Mesenchymal stem cell (in vitro differentiated cells and primary cell): ENCODE measurements at regions not wholly inside any gene's neighbourhood (a gene's known extent, or its start where the extent isn't known, plus 50 kb on each side); places are given as distances from the start of the nearest gene placed in this dataset.

ENCODE experiments used
- DNase-seq: peaks from one replicate; pipeline ENCODE4 v3.0.0-alpha.2; 2013
- H2AFZ ChIP-seq: one replicate; pipeline ENCODE4 v1.6.1; 2013; ENCODE audit warnings: low read depth, mild to moderate bottlenecking, control low read depth, inconsistent platforms, low read length, moderate library complexity
- H2AK5ac ChIP-seq: 2 replicates; pipeline ENCODE4 v1.6.1; 2013; ENCODE audit warnings: low read length, moderate library complexity, mild to moderate bottlenecking, inconsistent platforms; ENCODE audit not compliant: severe bottlenecking
- H2BK120ac ChIP-seq: one replicate; pipeline ENCODE4 v1.6.1; 2013; ENCODE audit warnings: low read depth, mild to moderate bottlenecking, inconsistent platforms, low read length, moderate library complexity
- H2BK12ac ChIP-seq, 2 experiments: one replicate each; pipeline ENCODE4 v1.6.1; 2013; ENCODE audit warnings: inconsistent platforms in 2 of 2, low read length in 2 of 2, mild to moderate bottlenecking in 2 of 2, moderate library complexity in 2 of 2, control low read depth in 1 of 2
- H2BK15ac ChIP-seq: one replicate; pipeline ENCODE4 v1.6.1; 2013; ENCODE audit warnings: mild to moderate bottlenecking, low read depth, inconsistent platforms; ENCODE audit not compliant: poor library complexity, severe bottlenecking
- H2BK5ac ChIP-seq: 2 replicates; pipeline ENCODE4 v1.6.1; 2013; ENCODE audit warnings: low read depth, mild to moderate bottlenecking, low read length, control low read depth, inconsistent platforms; ENCODE audit not compliant: poor library complexity, severe bottlenecking
- H3K14ac ChIP-seq, 2 experiments: one replicate each; pipeline ENCODE4 v1.6.1; 2013; ENCODE audit warnings: inconsistent platforms in 2 of 2, low read length in 2 of 2, control low read depth in 1 of 2, mild to moderate bottlenecking in 1 of 2, moderate library complexity in 1 of 2
- H3K18ac ChIP-seq, 2 experiments: one replicate each; pipeline ENCODE4 v1.6.1; 2013; ENCODE audit warnings: inconsistent platforms in 2 of 2, low read length in 2 of 2, control low read depth in 1 of 2, low read depth in 1 of 2, mild to moderate bottlenecking in 1 of 2
- H3K23ac ChIP-seq, 2 experiments: one replicate each; pipeline ENCODE4 v1.6.1; 2013; ENCODE audit warnings: inconsistent platforms in 2 of 2, low read length in 2 of 2, mild to moderate bottlenecking in 2 of 2, moderate library complexity in 2 of 2, control low read depth in 1 of 2
- H3K27ac ChIP-seq: 2 replicates; pipeline ENCODE4 v1.5.1; 2013; ENCODE audit warnings: mild to moderate bottlenecking, moderate library complexity, low read length, control low read depth, inconsistent platforms; ENCODE audit not compliant: poor library complexity, severe bottlenecking
- H3K27me3 ChIP-seq, 2 experiments: 2 replicates each; pipeline versions ENCODE4 v1.6.1 to v1.7.0; 2013; ENCODE audit warnings: low read length in 2 of 2, mild to moderate bottlenecking in 2 of 2, moderate library complexity in 2 of 2, control low read depth in 1 of 2, inconsistent platforms in 1 of 2; ENCODE audit not compliant: control insufficient read depth in 1 of 2, insufficient read depth in 1 of 2
- H3K36me3 ChIP-seq, 2 experiments: 2 replicates each; pipeline versions ENCODE4 v1.6.1 to v1.7.0; 2013; ENCODE audit warnings: low read length in 2 of 2, control low read depth in 1 of 2, inconsistent platforms in 1 of 2, low read depth in 1 of 2, mild to moderate bottlenecking in 1 of 2; ENCODE audit not compliant: insufficient read depth in 2 of 2, control insufficient read depth in 1 of 2
- H3K4ac ChIP-seq, 2 experiments: one replicate each; pipeline ENCODE4 v1.6.1; 2013; ENCODE audit warnings: inconsistent platforms in 2 of 2, low read length in 2 of 2, mild to moderate bottlenecking in 2 of 2, moderate library complexity in 2 of 2, control low read depth in 1 of 2, low read depth in 1 of 2
- H3K4me1 ChIP-seq: 2 replicates; pipeline ENCODE4 v1.6.1; 2013; ENCODE audit warnings: low read depth, low read length, control low read depth; ENCODE audit not compliant: control insufficient read depth, insufficient read depth
- H3K4me2 ChIP-seq: 2 replicates; pipeline ENCODE4 v1.6.1; 2013; ENCODE audit warnings: low read length, mild to moderate bottlenecking, inconsistent platforms; ENCODE audit not compliant: poor library complexity, severe bottlenecking
- H3K4me3 ChIP-seq, 2 experiments: 2 replicates each; pipeline versions ENCODE4 v1.5.1 to v1.7.0; 2013; ENCODE audit warnings: low read length in 2 of 2, mild to moderate bottlenecking in 2 of 2, control low read depth in 1 of 2, low read depth in 1 of 2; ENCODE audit not compliant: insufficient read depth in 1 of 2
- H3K79me1 ChIP-seq: replicated peaks from 2 replicates; pipeline ENCODE4 v1.6.1; 2013; ENCODE audit warnings: mild to moderate bottlenecking, control low read depth, low read length, inconsistent platforms; ENCODE audit not compliant: poor library complexity, severe bottlenecking
- H3K9ac ChIP-seq: 2 replicates; pipeline ENCODE4 v1.7.0; 2013; ENCODE audit warnings: mild to moderate bottlenecking, low read length, moderate library complexity
- H3K9me3 ChIP-seq: 2 replicates; pipeline ENCODE4 v1.7.0; 2013; ENCODE audit warnings: mild to moderate bottlenecking, low read length; ENCODE audit not compliant: control insufficient read depth
- H4K8ac ChIP-seq: one replicate; pipeline ENCODE4 v1.6.1; 2013; ENCODE audit warnings: inconsistent platforms, mild to moderate bottlenecking, low read length, moderate library complexity
- H4K91ac ChIP-seq: one replicate; pipeline ENCODE4 v1.6.1; 2013; ENCODE audit warnings: mild to moderate bottlenecking, low read length, inconsistent platforms
- WGBS: methylation state at CpG from one replicate; pipeline ENCODE4 v1.1.7; 2013; ENCODE audit warnings: mixed read lengths; 5-methylcytosine and 5-hydroxymethylcytosine counted together

GRCh38 chr22:48588878-48589450 is 1238.7 kb downstream of the BRD1 start:
- H2BK15ac ChIP-seq = no peak overlapping the region
- H2BK5ac ChIP-seq = no peak overlapping the region
- no peak overlapping the region for H3K27ac ChIP-seq
- no peak overlapping the region for H3K9ac ChIP-seq
- H3K4me2 ChIP-seq = no peak overlapping the region
- no peaks in the 10 kb centered on the region for H3K9me3 ChIP-seq
- no peaks in the 10 kb centered on the region for H3K27me3 ChIP-seq
- DNase-seq = no peak
- no peak overlapping the region for H2BK120ac ChIP-seq
- H3K18ac ChIP-seq = no peak overlapping the region
- no peaks in the 10 kb centered on the region for H3K36me3 ChIP-seq
- H3K4me1 ChIP-seq = peaks cover 2% of the 10 kb centered on the region
- no peak overlapping the region for H3K4me3 ChIP-seq
- H3K4ac ChIP-seq = no peak overlapping the region
- 82% methylated on average over 9 of the region's 9 CpGs for WGBS
- no peak overlapping the region for H2BK12ac ChIP-seq
- no peak overlapping the region for H2AFZ ChIP-seq
- no peaks in the 10 kb centered on the region for H3K79me1 ChIP-seq
- no peak overlapping the region for H3K23ac ChIP-seq
- H3K14ac ChIP-seq = no peak overlapping the region
- no peak overlapping the region for H4K91ac ChIP-seq
- no peak overlapping the region for H4K8ac ChIP-seq
- H2AK5ac ChIP-seq = no peak overlapping the region

- no peak overlapping the region for H3K23ac ChIP-seq
These were observed 1239.4 kb downstream of the BRD1 start for GRCh38 chr22:48588151-48588877.

GRCh38 chr22:48587236-48587865 is 1240.3 kb downstream of the BRD1 start:
- H3K23ac ChIP-seq = no peak overlapping the region
- peaks cover 2% of the 10 kb centered on the region for H3K4me1 ChIP-seq
- H2BK12ac ChIP-seq = no peak overlapping the region
- H3K14ac ChIP-seq = no peak overlapping the region
- no peak overlapping the region for H3K4me2 ChIP-seq
- H2AFZ ChIP-seq = no peak overlapping the region
- no peak overlapping the region for H2BK5ac ChIP-seq
- no peak overlapping the region for H3K4me3 ChIP-seq
- H3K9ac ChIP-seq = no peak overlapping the region
- no peaks in the 10 kb centered on the region for H3K36me3 ChIP-seq
- no peak overlapping the region for H2BK120ac ChIP-seq
- H3K4ac ChIP-seq = no peak overlapping the region
- H2BK15ac ChIP-seq = no peak overlapping the region
- no peak overlapping the region for H3K18ac ChIP-seq
- no peak overlapping the region for H4K8ac ChIP-seq
- no peak overlapping the region for H4K91ac ChIP-seq
- no peak overlapping the region for H3K27ac ChIP-seq
- H3K9me3 ChIP-seq = no peaks in the 10 kb centered on the region
- no peaks in the 10 kb centered on the region for H3K79me1 ChIP-seq
- no peak overlapping the region for H2AK5ac ChIP-seq
- no peak for DNase-seq
- no peaks in the 10 kb centered on the region for H3K27me3 ChIP-seq
- 87% methylated on average over 18 of the region's 18 CpGs for WGBS

More at GRCh38 chr22:48588151-48588877, 1239.4 kb downstream of the BRD1 start:
- Histone ChIP-seq H3K36me3 (no peaks in the 10 kb centered on the region), H3K9me3 (no peaks in the 10 kb centered on the region), H3K4me3 (no peak overlapping the region), H2AK5ac (no peak overlapping the region), H2BK12ac (no peak overlapping the region), H4K8ac (no peak overlapping the region), H3K27ac (no peak overlapping the region), H3K4ac (no peak overlapping the region), H3K18ac (no peak overlapping the region), H3K4me1 (peaks cover 2% of the 10 kb centered on the region), H3K4me2 (no peak overlapping the region), H2BK5ac (no peak overlapping the region), H2AFZ (no peak overlapping the region), H4K91ac (no peak overlapping the region), H2BK15ac (no peak overlapping the region), H3K9ac (no peak overlapping the region), H3K79me1 (no peaks in the 10 kb centered on the region), H2BK120ac (no peak overlapping the region), H3K27me3 (no peaks in the 10 kb centered on the region), H3K14ac (no peak overlapping the region)
- WGBS = 83% methylated on average over 23 of the region's 23 CpGs
- DNase-seq = no peak

GRCh38 chr22:48586799-48587185 is 1240.9 kb downstream of the BRD1 start:
- Histone ChIP-seq H2AFZ (no peak overlapping the region), H3K79me1 (no peaks in the 10 kb centered on the region), H3K27me3 (no peaks in the 10 kb centered on the region), H3K4me2 (no peak overlapping the region), H3K9me3 (no peaks in the 10 kb centered on the region), H3K36me3 (no peaks in the 10 kb centered on the region), H3K27ac (no peak overlapping the region), H3K9ac (no peak overlapping the region), H3K4ac (no peak overlapping the region), H3K23ac (no peak overlapping the region), H3K18ac (no peak overlapping the region), H4K8ac (no peak overlapping the region), H2BK120ac (no peak overlapping the region), H3K4me3 (no peak overlapping the region), H3K4me1 (peaks cover 2% of the 10 kb centered on the region), H2BK12ac (no peak overlapping the region), H2BK5ac (no peak overlapping the region), H4K91ac (no peak overlapping the region), H3K14ac (no peak overlapping the region), H2AK5ac (no peak overlapping the region), H2BK15ac (no peak overlapping the region)
- 83% methylated on average over 7 of the region's 7 CpGs for WGBS
- DNase-seq = no peak
